Peyer's patch (tissue), 4 donors: ENCODE measurements at regions not wholly inside any gene's neighbourhood (a gene's known extent, or its start where the extent isn't known, plus 50 kb on each side); places are given as distances from the start of the nearest gene placed in this dataset.

Experiments used
- CTCF ChIP-seq, 6 experiments: fragments of 450-650 bp in 4 of 6; fragments of 200-600 bp in 2 of 6; sonication (generic) in 1 of 6; IDR thresholded peaks; one replicate each; pipeline ENCODE4 v1.5.1; 2017 to 2019; ENCODE audit warnings: antibody characterized with exemption in 6 of 6, mild to moderate bottlenecking in 3 of 6, moderate library complexity in 1 of 6
- POLR2A ChIP-seq, 2 donors: fragments of 450-650 bp; IDR thresholded peaks; one replicate each; pipeline ENCODE4 v1.5.1; 2017; ENCODE audit warnings: antibody characterized with exemption in 2 of 2, mild to moderate bottlenecking in 2 of 2, moderate library complexity in 2 of 2

GRCh38 chr9:79431019-79431679, 140.6 kb upstream of the TLE4 start:
- TF ChIP-seq POLR2A (IDR thresholded peaks at IDR 0.05) = no peak
- TF ChIP-seq CTCF (IDR thresholded peaks at IDR 0.05) = no peak
